ENCODE measurements at regions not wholly inside any gene's neighbourhood (a gene's known extent, or its start where the extent isn't known, plus 50 kb on each side); places are given as distances from the start of the nearest gene placed in this dataset.
A peak's percentile ranks its signal among the peaks of the same experiment; 100 is the strongest.

GRCh38 chr13:74325106-74325505, 190.9 kb upstream of the KLF12 start:
- DNase-seq, result no peak

GRCh38 chr13:74324338-74324737, 190.1 kb upstream of the KLF12 start:
- DNase-seq, result no peak

- DNase-seq, result no peak
These were observed 188.4 kb upstream of the KLF12 start for GRCh38 chr13:74322562-74322961.

GRCh38 chr13:74320282-74320681, 186.1 kb upstream of the KLF12 start:
- no peak for DNase-seq

GRCh38 chr13:74316547-74316946, 182.3 kb upstream of the KLF12 start:
- no peak for DNase-seq

- no peak for DNase-seq
These were observed 172.3 kb upstream of the KLF12 start for GRCh38 chr13:74306496-74306895.

GRCh38 chr13:74305876-74306275, 171.7 kb upstream of the KLF12 start:
- no peak for DNase-seq

GRCh38 chr13:74301258-74301935, 167.2 kb upstream of the KLF12 start:
- DNase-seq, result no peak

- DNase-seq, result no peak
These were observed 166.0 kb upstream of the KLF12 start for GRCh38 chr13:74300162-74300561.

GRCh38 chr13:74299721-74300120, 165.5 kb upstream of the KLF12 start:
- no peak for DNase-seq

- DNase-seq, result no peak
These were observed 164.7 kb upstream of the KLF12 start for GRCh38 chr13:74298923-74299322.

- DNase-seq, result peak in 1 of 2 donors; percentile 37
These were observed 155.9 kb upstream of the KLF12 start for GRCh38 chr13:74289861-74290773.

GRCh38 chr13:74289107-74289506, 154.9 kb upstream of the KLF12 start:
- DNase-seq, result no peak

- DNase-seq, result peak; percentile 25 to 30
These were observed 154.2 kb upstream of the KLF12 start for GRCh38 chr13:74288361-74288911.

- peak; percentile 71 to 77 for DNase-seq
These were observed 153.5 kb upstream of the KLF12 start for GRCh38 chr13:74287724-74288169.

- no peak for DNase-seq
These were observed 146.7 kb upstream of the KLF12 start for GRCh38 chr13:74280795-74281490.

GRCh38 chr13:74280093-74280794, 146.0 kb upstream of the KLF12 start:
- DNase-seq, result no peak

- DNase-seq, result no peak
These were observed 144.7 kb upstream of the KLF12 start for GRCh38 chr13:74278901-74279300.

GRCh38 chr13:74274916-74275315, 140.7 kb upstream of the KLF12 start:
- no peak for DNase-seq

GRCh38 chr13:74273581-74273980, 139.4 kb upstream of the KLF12 start:
- DNase-seq, result no peak

GRCh38 chr13:74272826-74273225, 138.6 kb upstream of the KLF12 start:
- DNase-seq, result no peak

GRCh38 chr13:74270018-74270417, 135.8 kb upstream of the KLF12 start:
- DNase-seq, result no peak

GRCh38 chr13:74266861-74267260, 132.7 kb upstream of the KLF12 start:
- DNase-seq, result no peak
